ENCODE measurements at regions not wholly inside any gene's neighbourhood (a gene's known extent, or its start where the extent isn't known, plus 50 kb on each side); places are given as distances from the start of the nearest gene placed in this dataset.
"Not testable (repeated sequence)": the region's sequence is repeated elsewhere in the genome, so short reads cannot be mapped to it uniquely, and the experiment has no call there.

DNA sequence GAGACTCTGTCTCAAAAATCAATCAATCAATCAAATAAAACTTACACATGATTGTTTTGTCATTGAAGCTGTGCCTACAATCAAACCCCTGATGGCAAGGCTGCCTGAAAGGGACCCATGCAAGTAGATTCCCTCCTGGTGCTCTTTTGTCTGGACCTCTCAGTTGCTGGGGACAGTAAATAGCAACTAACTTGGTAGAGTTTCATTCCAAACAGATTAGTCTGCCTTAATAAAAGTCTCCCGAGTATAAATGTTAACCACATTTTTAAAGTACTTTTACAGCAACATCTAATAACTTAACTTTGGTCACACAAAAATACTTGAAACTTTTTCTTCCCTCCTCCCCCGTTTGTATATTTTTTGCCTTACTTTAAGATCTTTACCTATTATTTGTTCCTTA, 105.5 kb downstream of the FEM1C start:
- no peak for DNase-seq (ENCODE audit: low read depth in 1 of 2, low spot score in 1 of 2)

DNA sequence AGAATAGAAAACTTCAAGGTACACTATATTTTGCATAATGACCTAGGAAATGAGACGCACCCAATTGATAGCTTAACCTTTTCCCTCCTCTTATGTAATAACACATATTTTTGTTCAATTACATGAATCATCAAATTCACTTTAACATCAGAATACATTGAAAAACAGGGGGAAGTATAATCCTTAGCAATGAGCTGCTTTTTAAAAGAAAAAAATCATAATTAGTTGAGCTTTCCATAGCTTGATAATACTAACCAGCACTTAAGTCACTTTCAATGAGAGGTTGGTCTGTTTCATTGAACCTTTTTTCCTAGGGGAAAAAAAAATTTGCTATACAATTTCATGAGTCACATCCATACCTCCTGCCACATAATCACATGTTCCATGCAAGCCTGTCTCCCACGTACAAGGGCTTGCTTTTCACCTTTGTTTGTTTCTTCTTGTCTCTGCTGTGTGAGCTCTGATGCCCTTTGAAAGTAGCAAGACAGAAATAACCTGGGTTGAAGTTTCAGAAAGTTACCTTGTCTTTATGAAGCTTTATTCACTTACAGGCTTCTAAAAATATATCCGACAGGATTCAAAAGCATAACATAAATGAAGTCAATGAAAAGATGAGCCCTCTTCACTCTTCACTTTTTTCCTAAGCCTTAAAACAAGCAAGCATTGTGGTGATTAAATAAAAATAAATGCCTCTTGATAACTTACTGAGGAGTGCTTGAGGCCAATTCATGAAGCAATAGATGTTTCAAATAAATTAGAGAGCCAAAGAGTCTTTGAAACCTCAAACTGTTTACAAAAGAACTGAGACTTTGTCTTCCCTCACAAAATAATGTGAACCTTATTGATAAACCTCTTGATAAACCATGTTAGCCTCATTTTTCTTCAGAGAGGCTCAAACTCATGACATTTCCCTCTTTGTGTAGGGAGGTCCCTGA, 108.5 kb downstream of the FEM1C start:
- no peak for DNase-seq (ENCODE audit: low read depth in 1 of 2, low spot score in 1 of 2)

DNA sequence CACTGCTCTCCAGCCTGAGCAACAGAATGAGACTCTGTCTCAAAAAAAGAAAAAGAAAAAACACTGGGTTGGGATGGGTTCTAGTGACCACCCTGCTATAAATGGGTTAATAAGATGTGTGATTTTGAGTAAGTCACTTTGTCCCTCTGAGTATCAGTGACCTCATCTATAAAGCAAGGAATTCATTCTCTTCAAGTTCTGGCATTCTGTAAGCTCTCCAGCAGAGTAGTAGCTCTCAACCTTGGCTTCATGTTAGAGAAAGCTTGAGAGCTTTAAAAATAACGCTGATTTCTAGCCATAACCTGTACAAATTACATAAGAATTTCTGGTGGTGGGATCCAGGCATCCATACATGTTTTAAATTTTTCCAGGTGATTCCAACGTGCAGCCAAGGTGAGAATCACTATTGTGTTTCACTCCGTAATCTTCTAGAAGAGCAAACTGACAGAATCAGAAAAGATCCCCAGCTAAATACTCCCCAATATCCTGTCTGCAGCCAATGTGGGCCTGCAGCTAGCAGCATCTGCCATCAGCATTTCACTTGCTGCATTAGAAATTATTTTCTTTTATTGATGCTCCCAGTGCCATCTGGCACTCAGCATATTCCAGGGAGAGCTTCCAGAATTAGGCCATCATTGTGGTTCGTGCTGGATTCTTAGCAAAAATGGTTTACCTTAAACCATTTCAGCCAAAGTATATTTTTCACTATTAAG, 109.4 kb downstream of the FEM1C start:
- DNase-seq (ENCODE audit: low read depth in 1 of 2, low spot score in 1 of 2) = no peak

- no peak for DNase-seq (ENCODE audit: low read depth in 1 of 2, low spot score in 1 of 2)
These were observed 110.7 kb downstream of the FEM1C start for GRCh38 chr5:115433918-115434317.

GRCh38 chr5:115432691-115433090, 111.9 kb downstream of the FEM1C start:
- no peak for DNase-seq (ENCODE audit: low read depth in 1 of 2, low spot score in 1 of 2)

- no peak for DNase-seq (ENCODE audit: low read depth in 1 of 2, low spot score in 1 of 2)
These were observed 113.5 kb downstream of the FEM1C start for GRCh38 chr5:115431116-115431515.

DNA sequence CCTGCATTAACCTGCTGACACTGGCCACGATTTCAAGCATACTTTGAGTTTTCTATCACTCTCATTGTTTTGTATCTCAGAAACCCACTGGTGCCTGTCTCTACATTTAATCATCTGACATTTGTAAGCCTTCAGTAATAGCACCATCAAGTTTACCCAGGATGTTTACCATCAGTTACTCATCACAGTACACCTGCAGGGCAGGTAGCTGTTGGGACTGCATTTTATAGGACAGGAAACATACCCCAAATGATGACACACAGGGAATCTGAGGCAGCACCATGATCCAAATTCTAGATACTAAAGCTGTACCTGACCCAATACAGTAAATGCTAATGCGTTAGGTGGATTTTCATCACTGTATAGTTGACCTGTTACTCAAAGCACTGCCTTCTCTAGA, 114.2 kb downstream of the FEM1C start:
- DNase-seq (ENCODE audit: low read depth in 1 of 2, low spot score in 1 of 2) = no peak

GRCh38 chr5:115429345-115429940, 115.1 kb downstream of the FEM1C start:
- DNase-seq (ENCODE audit: low read depth in 1 of 2, low spot score in 1 of 2) = no peak

GRCh38 chr5:115428676-115429075, 115.9 kb downstream of the FEM1C start:
- no peak for DNase-seq (ENCODE audit: low read depth in 1 of 2, low spot score in 1 of 2)

GRCh38 chr5:115428248-115428647, 116.3 kb downstream of the FEM1C start:
- DNase-seq (ENCODE audit: low read depth in 1 of 2, low spot score in 1 of 2) = no peak

DNA sequence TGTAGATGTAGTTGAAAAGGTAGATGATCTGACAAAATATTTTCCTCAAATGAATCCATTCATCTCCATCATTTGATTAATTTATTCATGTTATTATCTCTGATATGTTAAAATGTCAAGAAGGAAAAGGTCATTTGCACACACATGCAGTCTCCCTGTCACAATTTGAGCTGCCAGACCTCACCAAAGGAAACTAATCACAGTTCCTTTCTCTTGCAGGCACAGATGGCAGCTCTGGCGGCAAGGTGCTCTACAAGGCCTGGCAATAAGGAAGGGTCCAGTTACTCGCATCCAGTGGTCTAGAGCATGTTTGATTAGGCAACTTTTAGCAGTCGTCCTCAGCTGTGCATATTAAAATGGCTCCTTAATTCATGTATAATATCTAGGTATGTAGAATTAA, 120.1 kb downstream of the FEM1C start:
- no peak for DNase-seq (ENCODE audit: low read depth in 1 of 2, low spot score in 1 of 2)

DNA sequence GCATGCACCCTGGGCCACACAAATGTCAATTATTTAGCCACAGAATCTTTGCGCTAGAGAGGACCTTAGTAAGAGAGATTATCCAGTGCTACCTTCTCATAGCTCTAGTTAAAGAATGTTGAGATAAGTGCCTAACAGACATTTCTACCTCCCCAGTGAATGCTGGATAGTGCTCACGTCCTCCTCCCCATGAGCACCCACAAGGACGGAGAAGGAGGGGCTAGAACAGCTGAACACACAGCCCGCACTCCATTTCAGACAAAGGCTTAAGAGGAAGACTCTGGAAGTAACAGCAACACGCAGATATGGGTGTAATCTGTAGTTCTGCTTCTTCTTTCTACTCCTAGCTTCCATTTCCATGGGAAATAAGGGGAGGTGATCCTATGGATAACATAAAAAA, 120.5 kb downstream of the FEM1C start:
- no peak for DNase-seq (ENCODE audit: low read depth in 1 of 2, low spot score in 1 of 2)

DNA sequence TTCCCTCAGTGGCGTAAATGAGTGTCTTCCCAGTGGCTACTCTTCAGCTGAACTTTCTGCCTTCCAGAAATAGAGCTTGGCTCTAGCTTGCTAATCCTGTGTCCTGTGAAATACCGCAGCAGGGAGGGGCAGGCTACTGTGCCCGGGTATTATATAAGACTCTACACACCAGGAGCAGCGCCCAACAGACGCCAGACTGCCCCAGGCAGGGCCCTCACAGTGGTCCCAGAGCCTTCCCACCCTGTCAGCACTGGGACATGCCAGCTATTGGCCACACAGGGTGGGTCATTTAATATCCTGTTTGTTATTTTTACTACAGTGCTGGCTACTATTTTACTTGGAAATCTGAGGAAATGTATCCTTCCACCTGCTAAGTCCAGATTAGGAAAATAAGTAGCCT, 121.0 kb downstream of the FEM1C start:
- no peak for DNase-seq (ENCODE audit: low read depth in 1 of 2, low spot score in 1 of 2)

GRCh38 chr5:115423051-115423450, 121.5 kb downstream of the FEM1C start:
- no peak for DNase-seq (ENCODE audit: low read depth in 1 of 2, low spot score in 1 of 2)

DNA sequence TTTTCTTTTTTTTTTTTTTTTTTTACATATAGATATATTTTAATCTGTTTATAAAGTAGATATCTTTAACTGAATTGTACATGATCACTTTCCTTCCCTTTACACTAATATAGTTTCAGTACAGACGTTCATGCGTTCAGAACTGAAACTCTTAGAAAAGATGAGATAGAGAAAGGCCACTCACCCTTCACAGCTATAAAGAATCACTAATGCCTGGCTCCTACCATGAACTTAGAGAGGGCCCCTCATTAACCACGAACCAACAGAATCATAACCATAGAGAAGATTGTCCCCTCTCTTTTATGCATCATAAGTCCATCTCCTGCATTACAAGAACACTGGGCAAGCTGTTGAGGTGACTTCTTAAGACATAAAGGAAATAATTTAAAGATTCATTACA, 123.8 kb downstream of the FEM1C start:
- not testable (repeated sequence) for DNase-seq (ENCODE audit: low read depth in 1 of 2, low spot score in 1 of 2)

DNA sequence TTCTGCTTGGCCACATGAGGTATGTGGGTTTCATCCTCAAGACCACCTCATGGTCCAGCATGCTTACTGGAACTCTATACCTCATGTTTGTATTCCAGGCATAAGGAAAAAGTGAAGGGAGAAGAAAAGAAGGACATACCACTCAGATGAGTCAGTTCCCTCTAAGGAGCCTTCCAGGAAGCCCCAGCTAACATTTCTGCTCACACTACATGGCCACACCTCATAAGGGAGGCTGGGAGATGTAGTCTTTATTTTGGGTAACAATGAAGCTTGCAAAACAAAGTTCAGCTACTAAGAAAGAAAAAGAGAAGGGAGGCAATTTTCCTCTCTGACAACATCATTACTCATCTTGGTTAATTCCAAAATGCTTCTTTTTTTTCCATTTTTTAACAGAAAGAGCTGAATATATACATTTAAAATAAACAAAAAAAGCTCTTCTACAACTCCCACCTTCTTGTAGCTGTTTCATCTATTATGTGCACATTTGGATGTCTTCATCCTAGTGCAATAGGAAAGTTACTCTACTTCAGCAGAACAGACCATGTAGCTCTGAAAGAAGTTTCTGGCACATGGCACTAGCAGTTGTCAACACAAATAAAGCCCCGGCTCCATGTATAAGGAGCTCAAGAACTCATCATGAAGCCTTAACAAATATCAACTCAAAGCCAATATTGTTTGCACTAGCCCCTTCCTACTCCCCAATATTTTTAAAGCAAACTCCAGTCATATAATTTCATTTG, 123.6 kb upstream of the CCDC112 start:
- DNase-seq (ENCODE audit: low read depth in 1 of 2, low spot score in 1 of 2) = no peak

GRCh38 chr5:115418788-115419187, 122.3 kb upstream of the CCDC112 start:
- DNase-seq (ENCODE audit: low read depth in 1 of 2, low spot score in 1 of 2) = no peak

DNA sequence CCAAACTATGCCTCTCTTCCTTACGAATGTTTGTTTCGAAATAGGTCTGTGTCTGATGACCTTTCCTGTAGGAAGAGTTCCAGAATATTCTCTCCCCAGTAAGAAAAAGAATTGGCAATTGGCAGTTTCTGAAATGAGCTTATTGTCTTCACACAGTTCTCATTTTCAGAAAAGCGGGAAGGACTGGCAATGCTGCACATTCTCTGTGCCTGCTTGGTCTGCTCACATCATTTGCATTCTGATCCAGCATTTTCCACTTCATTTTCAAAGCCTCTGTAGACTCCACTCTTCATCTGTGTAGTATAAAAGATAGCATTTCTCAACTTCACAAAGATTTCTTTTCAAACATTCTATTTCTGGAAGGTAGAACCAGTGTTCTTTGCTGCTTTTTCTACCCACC, 120.6 kb upstream of the CCDC112 start:
- no peak for DNase-seq (ENCODE audit: low read depth in 1 of 2, low spot score in 1 of 2)

DNA sequence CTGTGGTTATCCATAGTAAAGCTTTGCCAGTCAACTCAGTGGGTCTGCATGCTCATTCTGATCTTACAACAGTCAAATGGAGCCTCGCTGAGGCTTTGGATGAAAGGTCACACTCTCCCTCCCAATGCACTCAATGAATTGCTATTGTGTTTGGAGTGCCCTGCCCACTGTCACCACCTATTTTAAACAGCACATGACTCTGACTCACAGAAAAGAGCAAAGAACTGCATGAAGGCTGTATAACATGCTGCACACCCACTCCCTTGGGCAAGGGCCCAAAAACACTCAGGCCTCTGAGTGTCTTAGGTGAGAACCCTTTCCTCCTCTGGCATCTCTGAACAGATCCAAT, 118.7 kb upstream of the CCDC112 start:
- DNase-seq (ENCODE audit: low read depth in 1 of 2, low spot score in 1 of 2) = no peak

DNA sequence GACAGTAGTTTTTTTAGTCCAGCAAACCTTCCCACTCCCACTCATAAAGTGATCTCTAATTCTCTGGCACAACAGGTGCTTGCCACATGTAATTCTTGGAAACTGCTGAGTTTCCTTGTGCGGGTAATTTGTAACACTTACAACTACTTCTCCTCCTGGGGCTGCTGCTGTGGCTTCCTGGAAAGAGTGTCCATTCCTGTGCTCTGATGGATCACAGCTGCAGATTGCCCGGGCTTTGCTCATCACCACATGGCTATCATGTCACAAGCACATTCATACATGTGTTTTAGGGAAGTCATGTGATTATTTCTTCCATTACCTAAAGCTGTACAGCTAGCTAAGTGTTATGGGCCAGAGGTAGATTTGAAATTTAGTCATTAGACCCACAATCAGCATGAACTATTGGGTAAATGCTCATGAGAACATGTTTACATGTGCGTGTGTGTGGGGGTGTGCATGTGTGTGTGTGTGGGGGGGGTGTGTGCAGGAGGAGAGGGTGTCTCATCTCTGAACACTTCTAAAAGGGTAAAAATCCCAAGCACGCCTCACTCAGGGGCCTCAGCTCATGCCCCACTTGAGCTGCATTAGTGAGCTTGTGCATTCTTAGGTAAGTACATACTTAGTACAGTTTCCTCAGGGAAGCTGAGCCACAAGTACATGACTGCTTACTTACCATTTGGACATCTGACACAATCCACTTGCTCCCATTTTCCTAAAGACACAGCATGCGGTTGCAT, 118.1 kb upstream of the CCDC112 start:
- no peak for DNase-seq (ENCODE audit: low read depth in 1 of 2, low spot score in 1 of 2)

GRCh38 chr5:115413651-115414050, 117.2 kb upstream of the CCDC112 start:
- no peak for DNase-seq (ENCODE audit: low read depth in 1 of 2, low spot score in 1 of 2)
